H1 (cell line): ENCODE measurements at regions not wholly inside any gene's neighbourhood (a gene's known extent, or its start where the extent isn't known, plus 50 kb on each side); places are given as distances from the start of the nearest gene placed in this dataset.

Experiments used
- CHD1 ChIP-seq: IDR thresholded peaks from 2 replicates; pipeline ENCODE4 v1.6.1; 2012; ENCODE audit warnings: low read depth, low read length, improper control_type of control experiment
- EZH2 ChIP-seq: fragments of 200-600 bp; sonication (generic); IDR thresholded peaks from 2 replicates; pipeline ENCODE4 v1.7.1; 2012; ENCODE audit warnings: low read depth, mild to moderate bottlenecking, moderate library complexity, low read length, inconsistent platforms; ENCODE audit not compliant: severe bottlenecking
- GTF2F1 ChIP-seq: IDR thresholded peaks from 2 replicates; pipeline ENCODE4 v1.6.1; 2012; ENCODE audit warnings: low read depth, low read length, improper control_type of control experiment, borderline replicate concordance
- KDM1A ChIP-seq: fragments of 200-600, 300-600 bp; sonication (generic); IDR thresholded peaks from 2 replicates; pipeline ENCODE4 v1.7.1; 2016; ENCODE audit warnings: mild to moderate bottlenecking, low read length, borderline replicate concordance
- RNF2 ChIP-seq: fragments of 200-900, 300-1000 bp; sonication (generic); IDR thresholded peaks from 2 replicates; pipeline ENCODE4 v1.7.1; 2016; ENCODE audit warnings: borderline replicate concordance, low read depth, mild to moderate bottlenecking, antibody characterized with exemption, low read length; ENCODE audit not compliant: poor library complexity, severe bottlenecking; ENCODE audit errors: missing control alignments
- TF ChIP-seq, protein P1 (sequence below): IDR thresholded peaks from 2 replicates; pipeline ENCODE4 v1.6.1; 2012; ENCODE audit warnings: low read length, inconsistent platforms
- TF ChIP-seq, protein P2 (sequence below): IDR thresholded peaks from 2 replicates; pipeline ENCODE4 v1.6.1; 2011; ENCODE audit warnings: low read length, improper control_type of control experiment
- TF ChIP-seq, protein P3 (sequence below), 3 experiments: IDR thresholded peaks; 1 replicate in 2 of 3; 2 replicates in 1 of 3; pipeline versions ENCODE4 v1.5.1 to v1.6.1; 2011; ENCODE audit warnings: low read length in 3 of 3, mild to moderate bottlenecking in 3 of 3, inconsistent platforms in 2 of 3, low read depth in 1 of 3, moderate library complexity in 1 of 3; ENCODE audit not compliant: insufficient read depth in 1 of 3; ENCODE audit errors: control extremely low read depth in 1 of 3

DNA sequence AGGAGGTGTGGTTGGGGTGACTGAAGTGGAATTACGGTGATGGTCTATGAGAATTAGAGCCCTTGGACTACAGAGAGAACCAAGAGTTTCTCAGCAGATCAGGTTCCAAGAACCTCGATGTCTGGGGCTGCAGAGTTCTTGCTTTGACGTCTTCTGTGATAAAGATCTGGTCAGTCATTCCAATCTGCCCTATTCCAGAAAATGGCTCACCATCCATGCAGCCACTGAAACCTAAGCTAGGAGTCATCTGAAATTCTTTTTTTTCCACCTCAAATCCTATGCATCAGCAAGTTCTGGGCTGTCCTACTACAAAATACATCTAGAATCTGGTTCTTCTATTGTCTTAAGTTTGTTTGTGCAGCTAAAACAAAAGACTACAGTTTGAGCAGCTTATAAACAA lies 254.4 kb upstream of the PGRMC2 start:
- TF ChIP-seq, protein P1, sequence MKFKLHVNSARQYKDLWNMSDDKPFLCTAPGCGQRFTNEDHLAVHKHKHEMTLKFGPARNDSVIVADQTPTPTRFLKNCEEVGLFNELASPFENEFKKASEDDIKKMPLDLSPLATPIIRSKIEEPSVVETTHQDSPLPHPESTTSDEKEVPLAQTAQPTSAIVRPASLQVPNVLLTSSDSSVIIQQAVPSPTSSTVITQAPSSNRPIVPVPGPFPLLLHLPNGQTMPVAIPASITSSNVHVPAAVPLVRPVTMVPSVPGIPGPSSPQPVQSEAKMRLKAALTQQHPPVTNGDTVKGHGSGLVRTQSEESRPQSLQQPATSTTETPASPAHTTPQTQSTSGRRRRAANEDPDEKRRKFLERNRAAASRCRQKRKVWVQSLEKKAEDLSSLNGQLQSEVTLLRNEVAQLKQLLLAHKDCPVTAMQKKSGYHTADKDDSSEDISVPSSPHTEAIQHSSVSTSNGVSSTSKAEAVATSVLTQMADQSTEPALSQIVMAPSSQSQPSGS: no peak
- TF ChIP-seq, protein P2, sequence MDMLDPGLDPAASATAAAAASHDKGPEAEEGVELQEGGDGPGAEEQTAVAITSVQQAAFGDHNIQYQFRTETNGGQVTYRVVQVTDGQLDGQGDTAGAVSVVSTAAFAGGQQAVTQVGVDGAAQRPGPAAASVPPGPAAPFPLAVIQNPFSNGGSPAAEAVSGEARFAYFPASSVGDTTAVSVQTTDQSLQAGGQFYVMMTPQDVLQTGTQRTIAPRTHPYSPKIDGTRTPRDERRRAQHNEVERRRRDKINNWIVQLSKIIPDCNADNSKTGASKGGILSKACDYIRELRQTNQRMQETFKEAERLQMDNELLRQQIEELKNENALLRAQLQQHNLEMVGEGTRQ: no peak
- TF ChIP-seq, protein P3, sequence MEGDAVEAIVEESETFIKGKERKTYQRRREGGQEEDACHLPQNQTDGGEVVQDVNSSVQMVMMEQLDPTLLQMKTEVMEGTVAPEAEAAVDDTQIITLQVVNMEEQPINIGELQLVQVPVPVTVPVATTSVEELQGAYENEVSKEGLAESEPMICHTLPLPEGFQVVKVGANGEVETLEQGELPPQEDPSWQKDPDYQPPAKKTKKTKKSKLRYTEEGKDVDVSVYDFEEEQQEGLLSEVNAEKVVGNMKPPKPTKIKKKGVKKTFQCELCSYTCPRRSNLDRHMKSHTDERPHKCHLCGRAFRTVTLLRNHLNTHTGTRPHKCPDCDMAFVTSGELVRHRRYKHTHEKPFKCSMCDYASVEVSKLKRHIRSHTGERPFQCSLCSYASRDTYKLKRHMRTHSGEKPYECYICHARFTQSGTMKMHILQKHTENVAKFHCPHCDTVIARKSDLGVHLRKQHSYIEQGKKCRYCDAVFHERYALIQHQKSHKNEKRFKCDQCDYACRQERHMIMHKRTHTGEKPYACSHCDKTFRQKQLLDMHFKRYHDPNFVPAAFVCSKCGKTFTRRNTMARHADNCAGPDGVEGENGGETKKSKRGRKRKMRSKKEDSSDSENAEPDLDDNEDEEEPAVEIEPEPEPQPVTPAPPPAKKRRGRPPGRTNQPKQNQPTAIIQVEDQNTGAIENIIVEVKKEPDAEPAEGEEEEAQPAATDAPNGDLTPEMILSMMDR (IDR thresholded peaks at IDR 0.05; ENCODE audit: control extremely low read depth in 1 of 3, insufficient read depth in 1 of 3, low read depth in 1 of 3, low read length in 3 of 3): no peak
- TF ChIP-seq EZH2 (no peak), CHD1 (no peak), GTF2F1 (no peak), RNF2 (no peak), KDM1A (no peak)
